Activated CD8-positive, alpha-beta T cell treated with anti-CD3 and anti-CD28 coated beads for 36 hours (primary cell): ENCODE measurements at regions not wholly inside any gene's neighbourhood (a gene's known extent, or its start where the extent isn't known, plus 50 kb on each side); places are given as distances from the start of the nearest gene placed in this dataset.

Source experiments
- ATAC-seq: fragments of 200-7000 bp; cut with Tn5 transposase; one replicate; pipeline ENCODE4 v1.10.0; 2021; ENCODE audit warnings: mild to moderate bottlenecking, moderate library complexity
- CTCF ChIA-PET: fragments of 350-600 bp; sonication (Branson Sonifier 250); formaldehyde crosslinking; loops from one replicate; lab custom pipeline; 2021; ENCODE audit warnings: antibody characterized with exemption; lab: Charles Lee
- POLR2A ChIA-PET: fragments of 350-600 bp; sonication (Branson Sonifier 250); formaldehyde crosslinking; loops from one replicate; lab custom pipeline; 2021; ENCODE audit warnings: antibody characterized with exemption; lab: Charles Lee
- DNase-seq: peaks from one replicate; pipeline ENCODE4 v3.0.0-alpha.2; 2020
- H3K27ac Mint-ChIP-seq: one replicate; pipeline ENCODE4 v1.8.0; 2021; ENCODE audit warnings: mild to moderate bottlenecking, mixed read lengths
- H3K27me3 Mint-ChIP-seq: one replicate; pipeline ENCODE4 v1.8.0; 2021; ENCODE audit warnings: mixed read lengths
- H3K36me3 Mint-ChIP-seq: one replicate; pipeline ENCODE4 v1.8.0; 2021; ENCODE audit warnings: low read depth, mixed read lengths
- H3K4me1 Mint-ChIP-seq: one replicate; pipeline ENCODE4 v1.8.0; 2021; ENCODE audit warnings: low read depth, mixed read lengths
- H3K4me3 Mint-ChIP-seq: one replicate; pipeline ENCODE4 v1.8.0; 2021; ENCODE audit warnings: mild to moderate bottlenecking, moderate library complexity, mixed read lengths
- H3K9me3 Mint-ChIP-seq: one replicate; pipeline ENCODE4 v1.8.0; 2021; ENCODE audit warnings: mixed read lengths
- CTCF ChIP-seq: fragments of 200-600 bp; IDR thresholded peaks from one replicate; pipeline ENCODE4 v1.8.0; 2022; ENCODE audit warnings: antibody characterized with exemption, mild to moderate bottlenecking
- intact Hi-C: fragments of 100-400 bp; cut with micrococcal nuclease; formaldehyde crosslinking; loops from one replicate; pipeline ENCODE4 v1.10.0; 2022

- Mint-ChIP-seq H3K4me1 (no peaks in the 10 kb centered on the region), H3K27me3 (no peaks in the 10 kb centered on the region), H3K36me3 (no peaks in the 10 kb centered on the region), H3K27ac (peak overlapping the region; percentile 41), H3K9me3 (peaks cover 1% of the 10 kb centered on the region), H3K4me3 (no peak overlapping the region)
- DNase-seq (peak; percentile 1), ATAC-seq (no peak)
- no peak for TF ChIP-seq CTCF
- intact Hi-C loops = no loop called here
- ChIA-PET CTCF (no interaction called here), POLR2A (no interaction called here)
These were observed 109.8 kb upstream of the ZNF462 start for GRCh38 chr9:106753155-106753671.

DNA sequence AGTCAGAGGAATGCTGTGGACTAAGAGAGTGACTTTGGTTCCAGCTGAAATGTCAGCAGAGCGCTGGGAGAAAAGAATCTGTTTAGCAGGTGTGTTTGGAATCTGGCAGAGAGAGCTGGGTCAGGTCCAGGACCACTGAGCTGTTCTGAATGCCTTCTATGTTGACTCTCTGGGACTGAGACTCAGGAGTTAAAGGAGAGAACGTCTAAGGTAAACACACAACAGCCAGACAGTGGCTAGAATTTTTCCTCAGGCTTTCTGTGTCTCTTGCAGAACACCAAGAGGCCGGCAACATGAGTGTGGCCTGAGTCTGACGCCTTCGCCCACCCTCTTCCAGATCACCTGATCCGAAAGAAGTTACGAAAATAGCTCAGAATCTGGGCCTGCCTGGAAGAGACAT is 107.2 kb upstream of the ZNF462 start:
- POLR2A ChIA-PET = no interaction called here
- intact Hi-C loops = no loop called here
- Mint-ChIP-seq H3K4me3 (no peak overlapping the region), H3K27ac (no peak overlapping the region), H3K36me3 (no peaks in the 10 kb centered on the region), H3K27me3 (no peaks in the 10 kb centered on the region), H3K4me1 (no peaks in the 10 kb centered on the region), H3K9me3 (peaks cover 1% of the 10 kb centered on the region)
- CTCF ChIA-PET = interaction anchor here (0.5 kb wide), 1 partner anchor 10 kb away, joined by 3 read pairs; no protein-coding TSS in a partner anchor
- no peak for TF ChIP-seq CTCF
- ATAC-seq (no peak), DNase-seq (no peak)

DNA sequence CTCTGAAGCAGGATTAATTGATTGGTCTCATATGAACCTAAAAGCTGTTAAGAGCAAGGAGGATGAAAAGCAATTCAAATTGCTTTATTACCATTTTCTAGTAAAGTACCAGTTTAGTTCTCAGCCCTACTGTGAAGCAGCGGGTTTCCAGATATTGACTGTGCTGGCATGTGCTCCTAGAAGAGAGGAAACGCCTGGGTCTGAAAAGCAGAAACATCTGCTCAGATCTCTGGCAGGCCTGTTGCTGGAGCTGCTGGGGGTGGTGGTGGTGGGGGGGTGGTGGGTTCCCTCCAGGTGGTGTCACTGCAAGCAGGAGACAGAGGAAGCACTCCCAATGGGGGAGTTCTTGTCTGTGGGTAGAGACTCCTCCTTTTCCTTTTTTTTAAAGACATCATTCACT is 105.5 kb upstream of the ZNF462 start:
- H3K4me3 Mint-ChIP-seq = no peak overlapping the region
- H3K27me3 Mint-ChIP-seq = no peaks in the 10 kb centered on the region
- no peaks in the 10 kb centered on the region for H3K36me3 Mint-ChIP-seq
- peaks cover 1% of the 10 kb centered on the region for H3K9me3 Mint-ChIP-seq
- intact Hi-C loops = no loop called here
- DNase-seq (no peak), ATAC-seq (no peak)
- no peak overlapping the region for H3K27ac Mint-ChIP-seq
- no peaks in the 10 kb centered on the region for H3K4me1 Mint-ChIP-seq
- CTCF ChIA-PET = no interaction called here
- POLR2A ChIA-PET = no interaction called here
- TF ChIP-seq CTCF = no peak

- Mint-ChIP-seq H3K9me3 (peaks cover 2% of the 10 kb centered on the region), H3K27ac (no peak overlapping the region), H3K36me3 (no peaks in the 10 kb centered on the region), H3K27me3 (no peaks in the 10 kb centered on the region), H3K4me1 (no peaks in the 10 kb centered on the region), H3K4me3 (no peak overlapping the region)
- ATAC-seq (no peak), DNase-seq (no peak)
- ChIA-PET CTCF (no interaction called here), POLR2A (interaction anchor here (0.9 kb wide), 1 partner anchor 36 kb away, joined by 4 read pairs; no protein-coding TSS in a partner anchor)
- intact Hi-C loops = no loop called here
- TF ChIP-seq CTCF = no peak
These were observed 104.1 kb upstream of the ZNF462 start for GRCh38 chr9:106758911-106759310.

- no peaks in the 10 kb centered on the region for H3K36me3 Mint-ChIP-seq
- H3K27me3 Mint-ChIP-seq = no peaks in the 10 kb centered on the region
- no peak overlapping the region for H3K27ac Mint-ChIP-seq
- DNase-seq = no peak
- H3K4me3 Mint-ChIP-seq = no peak overlapping the region
- H3K9me3 Mint-ChIP-seq = peaks cover 2% of the 10 kb centered on the region
- ChIA-PET POLR2A (no interaction called here), CTCF (no interaction called here)
- H3K4me1 Mint-ChIP-seq = no peaks in the 10 kb centered on the region
- no peak for ATAC-seq
- intact Hi-C loops = no loop called here
- TF ChIP-seq CTCF = no peak
These were observed 101.5 kb upstream of the ZNF462 start for GRCh38 chr9:106761493-106761892.
